Choroid plexus epithelial cell (primary cell): ENCODE measurements at regions not wholly inside any gene's neighbourhood (a gene's known extent, or its start where the extent isn't known, plus 50 kb on each side); places are given as distances from the start of the nearest gene placed in this dataset.

Experiments used
- DNase-seq: peaks from one replicate; pipeline ENCODE4 v3.0.0-alpha.2; 2010; ENCODE audit warnings: low read depth
- H3K4me3 ChIP-seq: 2 replicates; pipeline ENCODE4 v1.5.1; 2011; ENCODE audit warnings: low read depth, mild to moderate bottlenecking, control low read depth, low read length, moderate library complexity
- TF ChIP-seq, protein P1 (sequence below): conservative IDR thresholded peaks from 2 replicates; pipeline ENCODE4 v1.5.1; 2011; ENCODE audit warnings: low read depth, mild to moderate bottlenecking, control low read depth, inconsistent platforms, low read length, moderate library complexity

DNA sequence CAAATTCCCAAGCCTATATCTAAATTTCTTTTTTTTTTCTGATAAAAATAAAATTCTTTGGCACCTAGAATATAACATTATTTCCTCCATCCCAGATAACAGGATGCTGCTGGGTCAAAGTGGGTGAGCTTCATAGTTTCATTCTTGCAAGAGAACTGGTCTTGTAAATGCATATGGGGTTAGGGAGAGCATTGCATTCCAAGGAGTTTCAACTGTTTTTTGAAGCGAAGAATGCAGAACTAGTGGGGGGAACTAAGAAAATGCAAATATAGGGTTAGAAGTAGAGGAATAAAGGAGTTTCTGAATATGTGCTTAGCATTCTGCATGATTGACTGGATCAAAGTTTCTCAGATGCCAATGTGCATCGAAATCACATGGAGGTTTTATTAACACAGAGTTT, 347.2 kb upstream of the XYLT1 start:
- no peak for DNase-seq
- TF ChIP-seq, protein P1, sequence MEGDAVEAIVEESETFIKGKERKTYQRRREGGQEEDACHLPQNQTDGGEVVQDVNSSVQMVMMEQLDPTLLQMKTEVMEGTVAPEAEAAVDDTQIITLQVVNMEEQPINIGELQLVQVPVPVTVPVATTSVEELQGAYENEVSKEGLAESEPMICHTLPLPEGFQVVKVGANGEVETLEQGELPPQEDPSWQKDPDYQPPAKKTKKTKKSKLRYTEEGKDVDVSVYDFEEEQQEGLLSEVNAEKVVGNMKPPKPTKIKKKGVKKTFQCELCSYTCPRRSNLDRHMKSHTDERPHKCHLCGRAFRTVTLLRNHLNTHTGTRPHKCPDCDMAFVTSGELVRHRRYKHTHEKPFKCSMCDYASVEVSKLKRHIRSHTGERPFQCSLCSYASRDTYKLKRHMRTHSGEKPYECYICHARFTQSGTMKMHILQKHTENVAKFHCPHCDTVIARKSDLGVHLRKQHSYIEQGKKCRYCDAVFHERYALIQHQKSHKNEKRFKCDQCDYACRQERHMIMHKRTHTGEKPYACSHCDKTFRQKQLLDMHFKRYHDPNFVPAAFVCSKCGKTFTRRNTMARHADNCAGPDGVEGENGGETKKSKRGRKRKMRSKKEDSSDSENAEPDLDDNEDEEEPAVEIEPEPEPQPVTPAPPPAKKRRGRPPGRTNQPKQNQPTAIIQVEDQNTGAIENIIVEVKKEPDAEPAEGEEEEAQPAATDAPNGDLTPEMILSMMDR = no peak
- H3K4me3 ChIP-seq = no peak overlapping the region

DNA sequence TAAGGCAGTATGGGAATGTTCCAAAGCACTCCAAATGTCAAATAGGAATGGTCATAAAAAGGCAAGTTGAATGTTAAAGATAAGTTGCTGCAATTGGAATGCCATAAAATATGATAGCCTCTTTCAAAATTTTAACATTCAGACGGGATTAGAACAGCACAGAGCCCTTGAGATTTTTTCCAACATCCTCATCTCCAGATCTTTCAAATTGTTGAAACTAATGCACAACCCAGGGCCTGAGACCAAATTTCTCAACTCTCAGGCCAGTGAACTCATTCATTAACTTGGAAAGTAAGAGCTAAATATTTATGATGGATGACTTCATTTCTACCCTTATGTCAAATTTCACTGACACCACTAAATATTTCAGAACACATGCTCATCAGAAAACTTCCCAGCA, 346.5 kb upstream of the XYLT1 start:
- TF ChIP-seq, protein P1 = no peak
- DNase-seq = no peak
- no peak overlapping the region for H3K4me3 ChIP-seq

DNA sequence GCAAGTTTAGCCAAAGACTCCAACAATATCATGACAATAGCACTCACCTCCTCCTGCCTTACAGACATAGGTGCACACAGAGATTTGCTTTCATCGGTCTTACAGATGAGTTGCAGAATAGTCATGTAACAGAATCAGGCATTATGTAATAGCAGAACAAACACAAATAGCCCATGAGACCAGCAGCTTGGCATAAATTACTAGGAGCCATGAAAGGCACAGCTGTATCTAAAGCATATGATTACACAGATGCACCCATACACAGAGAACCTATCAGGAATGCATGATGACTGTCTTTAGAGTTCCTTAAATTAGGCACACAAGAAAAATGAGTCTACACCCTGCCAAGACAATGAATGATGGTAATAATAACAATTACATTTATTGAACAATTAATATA, 342.0 kb upstream of the XYLT1 start:
- no peak for DNase-seq
- TF ChIP-seq, protein P1 = no peak
- H3K4me3 ChIP-seq = no peak overlapping the region

DNA sequence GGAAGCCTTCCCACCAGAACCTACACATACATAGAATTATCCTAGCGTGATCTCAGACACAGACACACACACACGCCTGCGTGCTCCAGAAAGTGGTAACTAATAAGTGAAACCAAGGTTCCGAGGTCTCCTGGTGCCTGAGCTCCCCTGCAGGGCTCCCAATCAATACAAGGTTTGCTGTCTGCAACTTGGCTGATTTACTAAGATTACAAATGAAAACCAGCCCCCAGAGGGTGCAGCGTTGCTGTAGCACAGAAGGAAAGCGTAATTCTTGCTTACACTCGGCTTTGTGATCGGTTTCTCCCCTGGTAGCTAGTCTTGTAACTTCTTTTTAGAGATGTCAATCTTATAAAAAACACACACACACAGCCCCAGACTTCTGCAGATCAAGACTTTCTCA, 334.1 kb upstream of the XYLT1 start:
- peak; percentile 20 for DNase-seq
- no peak overlapping the region for H3K4me3 ChIP-seq
- TF ChIP-seq, protein P1 = peak; percentile 11

DNA sequence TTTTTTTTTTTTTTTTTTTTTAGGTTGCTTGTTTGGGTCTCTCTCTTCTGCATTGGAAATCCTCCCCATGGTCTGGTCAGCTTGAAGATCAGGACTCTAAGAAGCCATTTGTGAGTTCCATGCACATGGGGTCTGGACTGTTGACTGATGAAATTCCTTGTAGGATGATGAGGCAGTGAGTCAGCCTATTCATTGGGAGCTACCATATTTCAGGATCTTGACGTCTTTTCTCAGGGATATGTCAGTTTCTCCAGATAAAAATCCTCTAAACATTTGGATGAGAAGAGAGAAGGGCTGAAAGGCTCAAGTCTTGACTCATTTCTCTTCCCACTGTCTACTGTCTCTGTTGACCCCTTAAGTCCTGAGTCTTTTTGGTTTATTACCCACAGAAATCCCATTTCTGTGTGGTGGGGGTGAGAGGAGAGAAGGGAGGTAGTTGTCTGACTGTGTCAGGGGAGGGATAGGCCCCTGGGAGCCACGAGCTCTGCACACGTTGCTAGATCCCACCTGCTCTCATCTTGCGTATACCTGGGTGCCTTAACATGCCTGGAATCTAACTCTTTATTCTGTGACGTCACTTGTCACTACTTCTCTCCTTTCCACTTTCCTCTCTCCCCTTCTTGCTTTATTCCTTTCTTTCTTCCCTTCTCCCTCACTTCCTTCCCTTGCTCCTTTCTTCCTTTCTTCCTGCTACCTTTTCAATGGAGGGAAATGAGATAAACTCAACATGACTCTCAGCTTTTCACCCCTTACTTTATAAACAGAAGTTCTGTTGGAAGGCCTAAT, 333.1 kb upstream of the XYLT1 start:
- TF ChIP-seq, protein P1 = no peak
- H3K4me3 ChIP-seq = no peak overlapping the region
- DNase-seq = peak; percentile 31

DNA sequence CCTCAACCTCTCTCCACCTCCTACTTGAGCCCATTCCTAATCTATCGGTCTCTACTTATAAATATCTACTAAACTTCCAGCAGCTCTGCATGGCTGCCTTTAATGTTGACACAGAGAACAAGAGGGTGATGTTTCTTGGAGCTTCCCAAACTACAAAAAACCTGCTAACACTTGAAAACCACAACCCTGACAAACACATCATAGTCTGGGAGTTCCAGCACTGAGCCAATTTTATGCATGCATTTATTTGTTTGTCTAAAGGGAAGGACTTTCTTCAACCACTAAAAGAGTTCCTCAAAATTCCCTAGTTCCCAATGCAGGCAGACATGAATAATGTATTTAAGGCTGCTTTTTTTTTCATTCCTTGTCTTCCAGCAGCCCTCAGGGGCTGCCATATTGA, 331.8 kb upstream of the XYLT1 start:
- H3K4me3 ChIP-seq = no peak overlapping the region
- DNase-seq = no peak
- TF ChIP-seq, protein P1 = no peak

DNA sequence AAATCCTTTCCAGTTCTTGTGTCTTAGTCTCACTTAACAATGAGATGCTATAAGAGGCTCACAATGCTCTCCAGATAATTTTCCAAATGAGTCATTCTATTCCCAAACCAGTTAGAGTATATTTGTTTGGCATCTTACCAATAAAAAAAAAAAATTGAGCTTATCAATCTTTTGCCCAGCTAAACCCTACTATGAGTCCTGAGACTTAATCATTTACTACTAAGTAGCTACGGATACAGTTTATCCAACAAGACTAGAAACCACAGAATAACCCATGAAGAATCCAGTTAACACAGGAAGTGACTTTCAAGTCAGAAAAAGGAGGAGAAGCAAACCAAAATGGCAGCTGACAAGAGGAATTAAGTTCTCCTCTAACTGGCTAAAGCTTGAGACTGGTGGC, 330.3 kb upstream of the XYLT1 start:
- no peak overlapping the region for H3K4me3 ChIP-seq
- no peak for DNase-seq
- TF ChIP-seq, protein P1 = no peak
